ENCODE measurements at regions not wholly inside any gene's neighbourhood (a gene's known extent, or its start where the extent isn't known, plus 50 kb on each side); places are given as distances from the start of the nearest gene placed in this dataset.

GRCh38 chr16:73192232-73192894 is 144.4 kb upstream of the ZFHX3 start:
- Mint-ChIP-seq H3K36me3 (ENCODE audit: low read depth) (no peaks in the 10 kb centered on the region), H3K27me3 (ENCODE audit: low read depth) (no peaks in the 10 kb centered on the region), H3K9me3 (no peaks in the 10 kb centered on the region), H3K4me3 (no peak overlapping the region), H3K4me1 (ENCODE audit: low read depth) (no peaks in the 10 kb centered on the region), H3K27ac (no peak overlapping the region)
- no peak for DNase-seq (ENCODE audit: low spot score)

GRCh38 chr16:73191660-73192046 is 143.7 kb upstream of the ZFHX3 start:
- no peaks in the 10 kb centered on the region for H3K9me3 Mint-ChIP-seq
- no peak for DNase-seq (ENCODE audit: low spot score)
- no peaks in the 10 kb centered on the region for H3K27me3 Mint-ChIP-seq (ENCODE audit: low read depth)
- H3K36me3 Mint-ChIP-seq (ENCODE audit: low read depth): no peaks in the 10 kb centered on the region
- no peak overlapping the region for H3K4me3 Mint-ChIP-seq
- no peak overlapping the region for H3K27ac Mint-ChIP-seq
- no peaks in the 10 kb centered on the region for H3K4me1 Mint-ChIP-seq (ENCODE audit: low read depth)

- H3K9me3 Mint-ChIP-seq: no peaks in the 10 kb centered on the region
- H3K36me3 Mint-ChIP-seq (ENCODE audit: low read depth): no peaks in the 10 kb centered on the region
- no peak overlapping the region for H3K27ac Mint-ChIP-seq
- no peak overlapping the region for H3K4me3 Mint-ChIP-seq
- no peaks in the 10 kb centered on the region for H3K27me3 Mint-ChIP-seq (ENCODE audit: low read depth)
- no peaks in the 10 kb centered on the region for H3K4me1 Mint-ChIP-seq (ENCODE audit: low read depth)
- no peak for DNase-seq (ENCODE audit: low spot score)
Observed at GRCh38 chr16:73190688-73191659, 143.0 kb upstream of the ZFHX3 start.

GRCh38 chr16:73190256-73190655 is 142.3 kb upstream of the ZFHX3 start:
- no peaks in the 10 kb centered on the region for H3K36me3 Mint-ChIP-seq (ENCODE audit: low read depth)
- no peak for DNase-seq (ENCODE audit: low spot score)
- no peaks in the 10 kb centered on the region for H3K4me1 Mint-ChIP-seq (ENCODE audit: low read depth)
- H3K27me3 Mint-ChIP-seq (ENCODE audit: low read depth): no peaks in the 10 kb centered on the region
- no peak overlapping the region for H3K4me3 Mint-ChIP-seq
- H3K9me3 Mint-ChIP-seq: no peaks in the 10 kb centered on the region
- no peak overlapping the region for H3K27ac Mint-ChIP-seq

DNA sequence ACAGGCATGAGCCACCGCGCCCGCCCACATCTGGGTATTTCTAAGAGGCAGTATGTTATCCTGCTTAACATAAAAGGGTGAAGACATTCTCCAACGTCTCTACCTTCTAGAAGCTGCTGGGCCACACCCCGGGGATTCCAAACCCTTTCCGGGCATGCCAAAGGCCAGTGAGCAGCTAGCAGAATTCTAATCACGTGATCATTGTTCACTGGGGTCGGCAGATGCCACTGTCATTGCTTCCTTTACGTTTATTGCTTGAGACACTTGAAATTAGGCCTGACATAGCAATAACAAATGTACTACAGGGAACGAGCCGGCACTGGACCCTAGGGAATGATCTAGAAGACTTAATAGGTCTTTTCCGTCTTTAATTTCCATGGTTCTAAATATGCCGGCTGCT is 141.2 kb upstream of the ZFHX3 start:
- no peaks in the 10 kb centered on the region for H3K9me3 Mint-ChIP-seq
- no peaks in the 10 kb centered on the region for H3K36me3 Mint-ChIP-seq (ENCODE audit: low read depth)
- no peaks in the 10 kb centered on the region for H3K4me1 Mint-ChIP-seq (ENCODE audit: low read depth)
- H3K27me3 Mint-ChIP-seq (ENCODE audit: low read depth): no peaks in the 10 kb centered on the region
- no peak overlapping the region for H3K27ac Mint-ChIP-seq
- H3K4me3 Mint-ChIP-seq: no peak overlapping the region
- no peak for DNase-seq (ENCODE audit: low spot score)

DNA sequence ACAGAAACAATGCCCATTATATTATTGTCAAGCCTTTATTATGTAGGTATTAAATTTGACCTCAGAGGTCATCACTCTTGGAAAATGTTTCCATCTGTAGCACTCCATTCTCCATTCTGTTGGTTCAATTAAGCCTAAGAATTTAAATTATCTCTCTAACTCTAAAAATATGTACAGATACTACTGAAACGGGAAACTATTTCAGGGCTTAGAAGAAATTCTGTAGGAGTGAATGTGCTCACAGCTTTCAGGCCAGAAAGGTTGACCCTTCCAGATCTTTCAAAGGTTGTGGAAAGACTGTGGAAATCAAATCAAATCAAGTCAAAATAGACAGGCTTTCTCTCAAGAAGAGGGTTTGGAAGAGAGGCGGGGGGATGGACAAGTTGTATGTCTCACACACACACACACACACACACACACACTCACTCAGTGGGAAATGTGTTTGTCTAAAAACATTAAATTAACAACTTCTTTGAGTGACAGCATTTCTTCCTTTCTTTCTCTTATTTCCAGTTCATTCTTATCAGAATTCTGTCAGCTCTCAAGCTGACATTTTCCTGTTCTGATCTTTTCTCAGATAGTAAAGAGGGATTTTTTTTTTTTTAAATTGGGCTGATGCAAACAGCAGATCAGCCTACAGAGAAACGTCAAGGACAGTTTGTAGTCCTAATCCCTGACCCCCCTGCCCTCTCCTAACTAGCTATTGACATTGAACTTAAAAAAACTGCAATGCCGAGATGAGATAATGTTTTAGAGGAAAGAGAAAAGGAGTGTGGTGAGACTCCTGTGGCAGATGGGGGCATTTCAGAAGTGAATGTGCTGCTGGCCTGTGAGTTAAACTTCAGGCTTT is 139.0 kb upstream of the ZFHX3 start:
- H3K9me3 Mint-ChIP-seq: no peaks in the 10 kb centered on the region
- H3K4me1 Mint-ChIP-seq (ENCODE audit: low read depth): no peaks in the 10 kb centered on the region
- no peak overlapping the region for H3K4me3 Mint-ChIP-seq
- no peaks in the 10 kb centered on the region for H3K27me3 Mint-ChIP-seq (ENCODE audit: low read depth)
- H3K36me3 Mint-ChIP-seq (ENCODE audit: low read depth): no peaks in the 10 kb centered on the region
- H3K27ac Mint-ChIP-seq: no peak overlapping the region
- no peak for DNase-seq (ENCODE audit: low spot score)

DNA sequence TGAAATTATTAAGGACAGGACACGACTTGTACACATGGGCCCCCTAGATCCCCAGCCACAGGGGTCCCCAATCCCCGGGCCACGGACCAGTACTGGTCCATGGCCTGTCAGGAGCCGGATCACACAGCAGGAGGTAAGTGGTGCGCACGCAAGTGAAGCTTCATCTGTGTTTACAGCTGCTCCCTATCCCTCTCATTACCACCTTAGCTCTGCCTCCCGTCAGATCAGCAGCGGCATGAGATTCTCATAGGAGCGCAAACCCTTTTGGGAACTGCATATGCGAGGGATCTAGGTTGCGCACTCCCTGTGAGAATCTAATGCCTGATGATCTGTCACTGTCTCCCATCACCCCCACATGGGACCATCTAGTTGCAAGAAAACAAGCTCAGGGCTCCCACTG is 137.8 kb upstream of the ZFHX3 start:
- no peaks in the 10 kb centered on the region for H3K9me3 Mint-ChIP-seq
- H3K27me3 Mint-ChIP-seq (ENCODE audit: low read depth): no peaks in the 10 kb centered on the region
- H3K4me3 Mint-ChIP-seq: no peak overlapping the region
- H3K36me3 Mint-ChIP-seq (ENCODE audit: low read depth): no peaks in the 10 kb centered on the region
- H3K4me1 Mint-ChIP-seq (ENCODE audit: low read depth): no peaks in the 10 kb centered on the region
- H3K27ac Mint-ChIP-seq: no peak overlapping the region
- DNase-seq (ENCODE audit: low spot score): no peak

GRCh38 chr16:73183611-73184092 is 135.7 kb upstream of the ZFHX3 start:
- Mint-ChIP-seq H3K4me3 (no peak overlapping the region), H3K9me3 (no peaks in the 10 kb centered on the region), H3K4me1 (ENCODE audit: low read depth) (no peaks in the 10 kb centered on the region), H3K27me3 (ENCODE audit: low read depth) (no peaks in the 10 kb centered on the region), H3K27ac (no peak overlapping the region), H3K36me3 (ENCODE audit: low read depth) (no peaks in the 10 kb centered on the region)
- no peak for DNase-seq (ENCODE audit: low spot score)

DNA sequence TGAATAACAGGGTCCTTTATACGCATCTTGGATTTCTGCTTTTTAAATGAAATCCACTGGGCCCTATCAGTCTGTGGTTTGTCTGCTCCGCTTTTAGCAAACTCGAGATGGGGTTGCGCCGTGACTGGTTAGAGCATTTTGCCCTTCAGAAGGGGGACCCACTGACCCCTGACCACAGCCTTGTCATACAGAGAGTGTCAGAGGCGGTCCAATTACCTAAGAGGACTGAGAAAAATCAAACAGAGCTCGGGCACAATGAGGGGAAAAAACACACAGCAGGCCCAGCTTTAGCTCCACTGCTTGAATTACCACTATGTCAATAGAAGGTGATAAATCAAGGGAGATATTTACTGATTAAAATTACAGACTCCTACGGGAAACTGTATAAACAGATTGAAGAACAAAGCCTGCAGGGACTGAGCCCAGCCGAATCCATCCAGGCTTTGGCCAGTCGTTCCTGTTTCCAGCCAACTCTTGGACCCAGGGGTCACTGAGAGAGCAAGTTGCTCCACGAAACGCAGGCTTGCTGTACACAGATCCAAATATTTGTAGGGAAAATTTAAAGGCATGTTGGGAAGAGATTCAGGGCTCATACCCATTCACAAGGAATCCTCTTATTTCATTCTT is 131.9 kb upstream of the ZFHX3 start:
- Mint-ChIP-seq H3K27ac (no peak overlapping the region), H3K36me3 (ENCODE audit: low read depth) (no peaks in the 10 kb centered on the region), H3K27me3 (ENCODE audit: low read depth) (no peaks in the 10 kb centered on the region)

DNA sequence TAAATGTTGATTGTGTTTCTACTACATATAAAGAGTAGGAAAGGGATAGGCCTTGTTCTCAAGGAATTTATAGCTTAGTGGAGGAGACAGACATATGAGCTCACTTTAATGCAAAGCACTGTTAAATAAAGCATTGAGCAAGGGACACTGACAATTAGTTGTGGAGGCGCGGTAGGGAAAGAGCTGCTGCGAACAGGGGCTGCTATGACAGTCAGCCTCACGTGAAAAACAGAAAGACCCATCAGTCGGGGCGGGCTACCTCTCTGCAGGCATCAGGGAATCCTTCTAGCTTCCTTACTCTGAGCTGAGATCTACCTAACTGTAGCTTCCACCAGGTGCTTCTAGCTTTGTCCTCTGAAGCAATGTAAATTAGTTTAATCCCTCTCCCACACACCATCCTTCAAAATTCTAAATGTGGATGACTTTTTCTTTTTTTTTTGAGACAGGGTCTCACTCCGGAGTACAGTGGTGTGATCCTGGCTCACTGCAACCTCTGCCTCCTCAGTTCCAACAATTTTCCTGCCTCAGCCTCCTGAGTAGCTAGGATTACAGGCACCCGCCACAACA is 129.9 kb upstream of the ZFHX3 start:
- H3K27ac Mint-ChIP-seq: no peak overlapping the region
- H3K4me1 Mint-ChIP-seq (ENCODE audit: low read depth): no peaks in the 10 kb centered on the region
- no peak overlapping the region for H3K4me3 Mint-ChIP-seq
- no peaks in the 10 kb centered on the region for H3K27me3 Mint-ChIP-seq (ENCODE audit: low read depth)
- no peak for DNase-seq (ENCODE audit: low spot score)
- H3K36me3 Mint-ChIP-seq (ENCODE audit: low read depth): no peaks in the 10 kb centered on the region
- H3K9me3 Mint-ChIP-seq: no peaks in the 10 kb centered on the region

More for the DNA sequence above, 131.9 kb upstream of the ZFHX3 start:
- no peaks in the 10 kb centered on the region for H3K4me1 Mint-ChIP-seq (ENCODE audit: low read depth)
- DNase-seq (ENCODE audit: low spot score): no peak
- H3K9me3 Mint-ChIP-seq: no peaks in the 10 kb centered on the region
- no peak overlapping the region for H3K4me3 Mint-ChIP-seq

DNA sequence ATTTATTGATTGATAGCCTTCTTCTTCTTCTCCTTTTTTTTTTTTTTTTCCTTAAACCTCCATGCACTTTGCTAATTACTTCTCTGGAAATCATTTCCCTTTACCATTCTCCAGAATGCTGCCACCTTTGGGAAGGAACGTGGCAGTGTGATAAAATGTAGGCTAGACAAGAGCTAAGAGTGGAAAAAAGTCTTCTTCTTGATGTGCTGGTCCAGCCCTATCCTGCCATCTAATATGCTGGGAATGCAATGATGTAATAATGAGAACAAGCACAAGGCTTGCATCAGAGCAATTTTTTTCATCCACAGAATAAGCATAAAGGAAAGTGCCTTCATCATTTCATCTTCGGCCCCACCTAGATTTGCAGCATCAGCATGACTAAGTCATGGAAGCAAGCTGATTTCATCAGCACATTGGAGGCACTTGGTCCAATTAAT is 128.7 kb upstream of the ZFHX3 start:
- Mint-ChIP-seq H3K36me3 (ENCODE audit: low read depth) (no peaks in the 10 kb centered on the region), H3K4me1 (ENCODE audit: low read depth) (no peaks in the 10 kb centered on the region), H3K27me3 (ENCODE audit: low read depth) (no peaks in the 10 kb centered on the region), H3K4me3 (no peak overlapping the region), H3K9me3 (no peaks in the 10 kb centered on the region), H3K27ac (no peak overlapping the region)
- DNase-seq (ENCODE audit: low spot score): no peak

DNA sequence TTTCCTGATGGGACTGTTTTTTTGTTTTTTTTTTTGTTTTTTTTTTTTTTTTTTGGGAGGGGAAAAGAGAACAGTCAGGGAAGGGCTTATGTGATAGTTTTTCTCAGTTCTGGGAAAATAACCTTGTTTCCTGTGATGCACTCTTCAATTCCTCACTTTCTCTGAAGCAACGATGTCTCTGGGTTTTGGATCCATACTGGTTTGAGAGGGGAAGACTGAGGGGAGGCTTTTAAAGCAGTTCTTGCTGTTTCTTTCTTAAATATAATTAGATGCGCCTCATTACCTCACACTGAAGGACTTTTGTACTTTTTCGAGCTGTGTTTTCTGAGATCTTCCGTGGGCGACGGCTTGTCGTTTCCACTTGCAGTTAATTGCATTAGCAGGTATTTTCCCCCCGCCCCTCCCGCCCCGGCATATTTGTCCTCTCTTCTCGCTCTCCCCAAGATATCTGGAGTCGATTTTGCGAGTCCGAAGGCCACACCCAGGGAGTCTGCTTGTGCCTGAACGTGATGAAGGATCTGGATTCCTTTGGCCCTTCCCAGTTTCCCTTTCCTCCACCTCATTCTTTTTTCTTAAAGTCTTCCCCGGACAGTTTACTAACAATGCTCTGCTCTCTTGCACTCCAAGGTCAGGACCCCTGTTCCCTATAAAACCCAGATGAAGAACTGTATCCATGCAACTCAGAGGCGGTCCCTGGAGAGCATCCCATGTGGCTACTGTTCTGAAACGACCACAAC is 125.2 kb upstream of the ZFHX3 start:
- no peaks in the 10 kb centered on the region for H3K9me3 Mint-ChIP-seq
- no peak overlapping the region for H3K27ac Mint-ChIP-seq
- H3K36me3 Mint-ChIP-seq (ENCODE audit: low read depth): no peaks in the 10 kb centered on the region
- no peak overlapping the region for H3K4me3 Mint-ChIP-seq
- no peaks in the 10 kb centered on the region for H3K4me1 Mint-ChIP-seq (ENCODE audit: low read depth)
- H3K27me3 Mint-ChIP-seq (ENCODE audit: low read depth): no peaks in the 10 kb centered on the region
- DNase-seq (ENCODE audit: low spot score): no peak
